Mucosa of rectum (tissue), 2 donors: ENCODE measurements at regions not wholly inside any gene's neighbourhood (a gene's known extent, or its start where the extent isn't known, plus 50 kb on each side); places are given as distances from the start of the nearest gene placed in this dataset.

Experiments
- H3K27ac ChIP-seq, 2 donors: one replicate each; pipeline ENCODE4 v1.7.0; 2013; ENCODE audit warnings: inconsistent platforms in 2 of 2, low read depth in 2 of 2, low read length in 2 of 2
- H3K27me3 ChIP-seq, 2 donors: one replicate each; pipeline ENCODE4 v1.7.0; 2013; ENCODE audit warnings: low read length in 2 of 2; ENCODE audit not compliant: control insufficient read depth in 2 of 2, insufficient read depth in 2 of 2
- H3K36me3 ChIP-seq, 2 donors: one replicate each; pipeline ENCODE4 v1.7.0; 2013; ENCODE audit warnings: low read length in 2 of 2; ENCODE audit not compliant: control insufficient read depth in 2 of 2, insufficient read depth in 2 of 2
- H3K4me1 ChIP-seq, 2 donors: one replicate each; pipeline ENCODE4 v1.7.0; 2013; ENCODE audit warnings: low read length in 2 of 2, mild to moderate bottlenecking in 1 of 2; ENCODE audit not compliant: control insufficient read depth in 2 of 2, insufficient read depth in 2 of 2
- H3K4me3 ChIP-seq, 2 donors: one replicate each; pipeline ENCODE4 v1.7.0; 2013; ENCODE audit warnings: low read length in 2 of 2
- H3K9ac ChIP-seq, 2 donors: one replicate each; pipeline ENCODE4 v1.7.0; 2013; ENCODE audit warnings: low read length in 2 of 2, low read depth in 1 of 2, mild to moderate bottlenecking in 1 of 2
- H3K9me3 ChIP-seq, 2 donors: one replicate each; pipeline ENCODE4 v1.7.0; 2013; ENCODE audit warnings: low read length in 2 of 2; ENCODE audit not compliant: control insufficient read depth in 2 of 2
- donor health status: healthy.
- donor health status: Normal muscosa, but diverticular disease.

GRCh38 chr6:4545893-4546292 is 230.3 kb upstream of the CDYL start:
- Histone ChIP-seq H3K27ac (no peak overlapping the region), H3K4me1 (no peaks in the 10 kb centered on the region), H3K36me3 (no peaks in the 10 kb centered on the region), H3K9me3 (no peaks in the 10 kb centered on the region), H3K4me3 (no peak overlapping the region), H3K9ac (no peak overlapping the region), H3K27me3 (no peaks in the 10 kb centered on the region)

GRCh38 chr6:4543596-4543995 is 232.6 kb upstream of the CDYL start:
- Histone ChIP-seq H3K9me3 (no peaks in the 10 kb centered on the region), H3K27me3 (no peaks in the 10 kb centered on the region), H3K36me3 (no peaks in the 10 kb centered on the region), H3K4me3 (no peak overlapping the region), H3K27ac (no peak overlapping the region), H3K9ac (no peak overlapping the region), H3K4me1 (no peaks in the 10 kb centered on the region)

- H3K36me3 ChIP-seq, result no peaks in the 10 kb centered on the region
- no peak overlapping the region for H3K27ac ChIP-seq
- H3K4me1 ChIP-seq, result no peaks in the 10 kb centered on the region
- H3K4me3 ChIP-seq, result no peak overlapping the region
- H3K9ac ChIP-seq, result no peak overlapping the region
- no peaks in the 10 kb centered on the region for H3K9me3 ChIP-seq
- H3K27me3 ChIP-seq, result no peaks in the 10 kb centered on the region
Observed at GRCh38 chr6:4533576-4533975, 242.6 kb upstream of the CDYL start.

GRCh38 chr6:4531406-4531805 is 244.8 kb upstream of the CDYL start:
- Histone ChIP-seq H3K4me1 (no peaks in the 10 kb centered on the region), H3K4me3 (no peak overlapping the region), H3K27me3 (no peaks in the 10 kb centered on the region), H3K36me3 (no peaks in the 10 kb centered on the region), H3K27ac (no peak overlapping the region), H3K9me3 (no peaks in the 10 kb centered on the region), H3K9ac (no peak overlapping the region)

GRCh38 chr6:4522453-4522852 is 253.8 kb upstream of the CDYL start:
- Histone ChIP-seq H3K4me1 (no peaks in the 10 kb centered on the region), H3K36me3 (no peaks in the 10 kb centered on the region), H3K27me3 (no peaks in the 10 kb centered on the region), H3K9me3 (no peaks in the 10 kb centered on the region), H3K4me3 (no peak overlapping the region), H3K9ac (no peak overlapping the region), H3K27ac (no peak overlapping the region)

- no peak overlapping the region for H3K27ac ChIP-seq
- H3K27me3 ChIP-seq, result no peaks in the 10 kb centered on the region
- H3K4me3 ChIP-seq, result no peak overlapping the region
- H3K9me3 ChIP-seq, result no peaks in the 10 kb centered on the region
- H3K36me3 ChIP-seq, result no peaks in the 10 kb centered on the region
- no peak overlapping the region for H3K9ac ChIP-seq
- no peaks in the 10 kb centered on the region for H3K4me1 ChIP-seq
Observed at GRCh38 chr6:4521070-4521469, 255.1 kb upstream of the CDYL start.

GRCh38 chr6:4518506-4518905 is 257.7 kb upstream of the CDYL start:
- Histone ChIP-seq H3K4me1 (no peaks in the 10 kb centered on the region), H3K36me3 (no peaks in the 10 kb centered on the region), H3K4me3 (no peak overlapping the region), H3K9me3 (no peaks in the 10 kb centered on the region), H3K9ac (no peak overlapping the region), H3K27me3 (no peaks in the 10 kb centered on the region), H3K27ac (no peak overlapping the region)

GRCh38 chr6:4516206-4516605 is 260.0 kb upstream of the CDYL start:
- no peaks in the 10 kb centered on the region for H3K36me3 ChIP-seq
- H3K9ac ChIP-seq, result no peak overlapping the region
- H3K4me3 ChIP-seq, result no peak overlapping the region
- no peaks in the 10 kb centered on the region for H3K27me3 ChIP-seq
- no peaks in the 10 kb centered on the region for H3K4me1 ChIP-seq
- H3K9me3 ChIP-seq, result no peaks in the 10 kb centered on the region
- H3K27ac ChIP-seq, result no peak overlapping the region

- no peak overlapping the region for H3K4me3 ChIP-seq
- no peaks in the 10 kb centered on the region for H3K36me3 ChIP-seq
- no peak overlapping the region for H3K9ac ChIP-seq
- no peaks in the 10 kb centered on the region for H3K9me3 ChIP-seq
- H3K4me1 ChIP-seq, result no peaks in the 10 kb centered on the region
- H3K27ac ChIP-seq, result no peak overlapping the region
- H3K27me3 ChIP-seq, result no peaks in the 10 kb centered on the region
Observed at GRCh38 chr6:4513561-4513960, 262.6 kb upstream of the CDYL start.

- H3K9me3 ChIP-seq, result no peaks in the 10 kb centered on the region
- H3K27me3 ChIP-seq, result no peaks in the 10 kb centered on the region
Observed at GRCh38 chr6:4512051-4512471, 264.1 kb upstream of the CDYL start.

GRCh38 chr6:4511641-4512020 is 264.6 kb upstream of the CDYL start:
- Histone ChIP-seq H3K9me3 (no peaks in the 10 kb centered on the region), H3K27me3 (no peaks in the 10 kb centered on the region), H3K9ac (no peak overlapping the region), H3K4me1 (no peaks in the 10 kb centered on the region), H3K27ac (no peak overlapping the region), H3K4me3 (no peak overlapping the region), H3K36me3 (no peaks in the 10 kb centered on the region)

More at GRCh38 chr6:4512051-4512471, 264.1 kb upstream of the CDYL start:
- Histone ChIP-seq H3K4me3 (no peak overlapping the region), H3K4me1 (no peaks in the 10 kb centered on the region), H3K9ac (no peak overlapping the region), H3K36me3 (no peaks in the 10 kb centered on the region), H3K27ac (no peak overlapping the region)
